GOT3 (cell line): ENCODE measurements at regions not wholly inside any gene's neighbourhood (a gene's known extent, or its start where the extent isn't known, plus 50 kb on each side); places are given as distances from the start of the nearest gene placed in this dataset.

ENCODE experiments used
- DNase-seq: peaks from one replicate; lab custom pipeline; 2025; ENCODE audit warnings: mixed read lengths; lab: John Stamatoyannopoulos, UW

DNA sequence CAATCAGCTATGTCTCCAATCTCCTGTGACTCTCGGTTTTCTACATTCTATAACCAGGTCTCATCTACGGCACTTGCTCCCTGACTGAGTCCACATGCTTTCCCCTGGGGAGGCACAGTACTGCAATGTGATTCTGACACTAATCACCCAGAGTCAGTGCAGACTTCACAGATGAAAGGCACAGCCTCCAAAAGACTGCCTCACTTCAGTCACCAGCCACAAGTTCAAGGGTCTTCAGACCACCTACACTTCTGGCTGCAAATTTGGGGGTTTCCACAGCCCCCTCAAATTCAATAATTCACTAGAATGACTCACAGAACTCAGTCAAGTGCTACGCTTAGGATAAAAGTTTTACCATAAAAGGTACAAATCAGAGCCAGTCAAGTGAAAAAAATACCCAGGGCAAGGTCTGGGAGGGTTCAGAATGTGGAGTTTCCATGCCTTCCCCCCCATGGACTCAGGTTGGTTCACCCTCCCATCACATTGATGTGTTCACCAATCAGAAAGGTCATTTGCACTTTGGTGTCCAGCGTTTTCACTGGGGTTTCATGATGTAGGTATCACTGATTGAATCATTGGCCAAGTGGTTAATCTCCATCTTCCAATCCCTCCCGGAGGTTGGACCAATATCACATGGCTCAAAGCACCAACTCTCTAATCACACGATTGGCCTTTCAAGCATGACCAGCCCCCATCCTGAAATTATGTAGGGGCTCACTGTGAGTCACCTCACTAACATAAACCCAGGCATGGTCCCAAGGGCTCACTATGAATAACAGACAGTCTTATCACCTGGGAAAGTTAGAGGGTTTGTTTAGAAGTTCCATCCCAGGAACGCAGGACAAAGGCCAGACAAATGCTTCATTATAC lies 182.9 kb upstream of the CAMK1G start:
- no peak for DNase-seq

- DNase-seq, result no peak
Observed at GRCh38 chr1:209402697-209403096, 180.8 kb upstream of the CAMK1G start.

- DNase-seq, result no peak
Observed at GRCh38 chr1:209403921-209404320, 179.6 kb upstream of the CAMK1G start.

DNA sequence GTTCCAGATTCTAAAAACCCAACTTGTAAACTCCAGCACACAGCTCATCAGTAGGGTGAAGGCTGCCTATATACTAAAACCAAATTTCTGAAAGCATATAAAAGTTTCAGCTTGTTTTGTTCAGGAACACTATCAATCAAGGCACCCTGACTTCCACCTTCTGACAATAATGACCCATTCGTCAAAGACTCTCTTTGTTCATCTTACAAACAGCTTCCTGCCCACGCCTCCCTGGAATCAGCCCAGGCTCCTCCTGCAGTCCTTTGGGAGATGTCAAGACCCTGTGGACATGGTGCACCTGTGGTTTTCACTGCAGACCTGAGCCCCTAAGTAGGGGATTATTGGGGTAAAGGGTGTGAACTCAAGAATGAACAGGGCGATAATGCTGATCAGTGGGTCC lies 178.9 kb upstream of the CAMK1G start:
- DNase-seq, result no peak

DNA sequence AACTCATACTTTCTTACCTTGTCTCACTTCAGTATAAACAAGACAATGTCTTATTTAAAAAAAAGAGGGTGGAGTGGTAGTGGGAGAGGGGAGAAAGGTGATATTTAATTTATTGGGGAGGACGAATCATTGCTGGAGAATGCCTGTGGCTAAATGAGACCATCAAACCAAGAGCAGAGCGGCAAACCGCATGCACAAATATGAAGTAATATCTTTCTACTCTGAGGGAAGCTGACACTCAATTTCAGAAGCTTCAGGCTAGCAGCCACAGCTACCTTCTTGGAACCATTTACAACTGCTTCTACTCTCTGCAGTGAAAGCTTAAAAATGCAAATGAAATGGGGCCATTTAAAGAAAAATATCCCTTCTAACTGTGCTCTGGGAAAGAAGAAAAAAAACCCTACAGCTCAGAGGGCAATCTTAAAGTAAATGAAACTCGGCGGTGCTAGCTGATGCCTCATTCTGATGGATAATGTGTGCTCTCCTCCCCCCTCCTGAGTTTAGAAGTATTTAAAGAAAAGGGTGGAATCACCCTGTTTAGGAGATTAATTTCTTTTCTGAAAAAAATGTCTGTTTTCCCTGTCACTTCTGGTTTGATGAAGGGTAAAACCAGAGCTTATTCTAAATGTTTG lies 178.2 kb upstream of the CAMK1G start:
- DNase-seq, result no peak

- DNase-seq, result no peak
Observed at GRCh38 chr1:209406168-209406567, 177.3 kb upstream of the CAMK1G start.

DNA sequence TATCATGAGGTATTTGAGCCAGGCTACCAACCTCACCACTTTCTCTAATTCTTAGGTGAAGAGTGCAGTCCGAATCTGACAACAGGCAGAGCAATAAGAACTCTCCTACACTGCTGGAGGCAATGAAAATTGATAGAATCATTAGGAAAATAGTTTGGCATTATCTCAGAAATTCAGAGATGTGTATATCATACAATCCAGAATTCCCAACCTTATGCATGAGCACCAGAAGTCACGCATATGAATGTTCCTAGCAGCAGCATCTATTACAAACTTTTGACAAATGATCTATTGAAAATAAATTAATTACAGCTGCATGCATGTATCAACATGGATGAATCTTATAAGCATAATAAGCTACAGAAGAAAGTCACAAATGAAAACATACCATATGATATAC lies 176.9 kb upstream of the CAMK1G start:
- no peak for DNase-seq

DNA sequence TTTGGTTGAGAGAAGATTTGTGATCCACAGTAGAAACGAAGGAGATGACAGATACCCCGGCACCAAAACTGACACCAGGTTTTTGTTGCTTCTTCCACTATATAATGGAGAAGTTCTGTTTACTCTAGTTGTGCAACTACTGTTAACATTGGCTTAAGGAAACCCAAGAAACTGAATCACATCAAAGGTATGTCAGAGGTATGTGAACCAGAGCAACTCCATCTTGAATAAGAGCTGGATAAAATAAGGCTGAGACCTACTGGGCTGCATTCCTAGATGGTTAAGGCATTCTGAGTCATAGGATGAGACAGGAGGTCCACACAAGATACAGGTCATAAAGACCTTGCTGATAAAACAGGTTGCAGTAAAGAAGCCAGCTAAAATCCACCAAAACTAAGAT lies 173.7 kb upstream of the CAMK1G start:
- no peak for DNase-seq

- DNase-seq, result no peak
Observed at GRCh38 chr1:209411491-209411929, 172.0 kb upstream of the CAMK1G start.

- no peak for DNase-seq
Observed at GRCh38 chr1:209412036-209412435, 171.5 kb upstream of the CAMK1G start.

DNA sequence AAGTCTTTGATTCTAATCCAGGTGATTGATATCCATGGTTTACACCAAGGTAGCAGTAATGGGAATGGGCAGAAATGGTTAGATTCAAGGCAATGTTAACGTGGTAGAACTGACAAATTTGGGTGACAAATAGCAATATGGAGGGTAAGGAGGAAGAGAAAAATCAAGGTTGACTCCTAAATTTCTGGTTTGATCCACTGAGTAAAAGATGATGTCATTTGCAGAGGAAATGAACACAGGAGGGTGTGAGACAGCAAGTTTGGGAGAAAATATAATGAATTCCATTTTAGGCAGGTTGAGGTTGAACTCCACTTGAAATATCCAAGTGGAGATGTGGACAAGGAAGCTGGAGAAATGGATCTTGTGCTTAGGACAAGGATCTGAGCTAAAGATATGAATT lies 170.9 kb upstream of the CAMK1G start:
- no peak for DNase-seq

DNA sequence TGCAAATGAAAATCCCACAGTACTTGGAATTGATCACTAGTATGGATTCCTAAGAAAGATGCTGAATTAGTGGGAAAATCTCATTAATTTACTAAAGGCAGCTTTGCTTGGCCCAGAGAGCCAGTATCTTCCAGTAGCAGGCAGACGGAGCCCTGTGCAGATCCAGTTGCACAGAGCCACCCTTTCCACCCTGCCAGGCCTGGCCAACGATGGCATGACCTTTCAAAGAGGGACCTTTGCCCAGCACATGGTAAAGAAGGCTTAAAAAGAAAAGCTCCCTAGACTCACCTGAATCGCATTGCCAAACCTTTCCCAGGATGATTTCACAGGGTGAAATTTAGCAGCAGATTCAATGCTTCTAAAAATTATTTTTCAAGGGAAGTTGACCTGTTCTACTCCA lies 170.5 kb upstream of the CAMK1G start:
- DNase-seq, result no peak

- DNase-seq, result no peak
Observed at GRCh38 chr1:209414803-209415329, 168.6 kb upstream of the CAMK1G start.

- DNase-seq, result no peak
Observed at GRCh38 chr1:209416039-209416438, 167.5 kb upstream of the CAMK1G start.

DNA sequence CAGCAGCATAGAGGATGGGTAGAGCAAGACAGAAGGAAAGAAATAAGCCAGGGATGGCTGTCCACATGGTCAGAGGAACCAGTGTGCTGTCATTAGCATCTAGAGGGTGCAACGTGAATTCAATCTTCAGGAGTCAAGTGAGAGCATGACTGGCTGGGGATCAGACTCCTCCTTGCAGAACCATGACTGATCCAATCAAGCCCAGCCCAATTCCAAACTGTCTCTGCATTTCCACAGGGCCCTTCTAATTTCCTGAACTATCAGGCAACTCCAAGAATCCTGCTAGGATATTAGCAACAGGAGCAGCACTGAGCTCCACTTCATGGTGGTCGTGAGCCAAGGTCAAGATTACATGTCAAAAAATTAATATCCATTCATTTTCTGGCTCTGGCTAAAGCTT lies 166.8 kb upstream of the CAMK1G start:
- DNase-seq, result no peak

GRCh38 chr1:209417761-209418160 lies 165.8 kb upstream of the CAMK1G start:
- no peak for DNase-seq

- DNase-seq, result no peak
Observed at GRCh38 chr1:209420276-209420675, 163.2 kb upstream of the CAMK1G start.

DNA sequence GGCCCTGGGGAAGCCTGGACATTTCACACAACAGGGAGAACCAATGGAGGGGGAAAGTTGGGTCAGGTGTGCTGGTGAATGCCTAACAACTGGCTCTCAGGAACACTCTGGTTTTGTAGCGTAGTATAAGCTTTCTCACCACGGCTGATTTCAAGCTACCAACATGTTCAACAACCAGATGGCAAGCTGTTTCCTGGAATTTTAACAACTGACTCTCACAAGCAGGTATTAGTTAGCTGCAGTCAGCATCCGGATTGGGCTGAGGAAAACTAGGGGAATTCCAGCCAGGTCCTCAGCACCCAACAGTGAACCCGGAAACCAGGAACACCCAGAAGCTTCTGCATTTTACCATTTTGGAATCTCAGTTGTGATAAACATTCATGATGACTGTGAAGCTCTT lies 162.3 kb upstream of the CAMK1G start:
- no peak for DNase-seq

- no peak for DNase-seq
Observed at GRCh38 chr1:209421978-209422680, 161.4 kb upstream of the CAMK1G start.

DNA sequence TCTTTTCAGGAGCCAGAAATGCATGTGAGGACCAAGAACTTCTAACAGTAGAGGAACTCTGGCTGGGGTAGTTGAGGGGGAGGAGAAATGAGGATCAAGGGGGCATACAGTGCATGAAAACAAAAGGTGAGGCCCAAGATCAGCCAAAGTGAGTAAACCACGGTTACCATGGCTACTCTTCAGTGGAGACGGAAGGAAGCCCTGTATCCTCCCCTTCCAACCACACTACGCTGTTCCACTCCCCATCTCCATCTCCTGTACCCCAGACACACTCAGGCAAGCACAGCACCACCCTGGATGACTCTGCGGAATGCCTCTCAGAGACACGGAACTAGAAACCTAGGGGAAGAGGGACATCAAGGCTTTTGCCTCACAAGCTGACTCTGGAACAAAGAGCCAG lies 157.6 kb upstream of the CAMK1G start:
- no peak for DNase-seq

DNA sequence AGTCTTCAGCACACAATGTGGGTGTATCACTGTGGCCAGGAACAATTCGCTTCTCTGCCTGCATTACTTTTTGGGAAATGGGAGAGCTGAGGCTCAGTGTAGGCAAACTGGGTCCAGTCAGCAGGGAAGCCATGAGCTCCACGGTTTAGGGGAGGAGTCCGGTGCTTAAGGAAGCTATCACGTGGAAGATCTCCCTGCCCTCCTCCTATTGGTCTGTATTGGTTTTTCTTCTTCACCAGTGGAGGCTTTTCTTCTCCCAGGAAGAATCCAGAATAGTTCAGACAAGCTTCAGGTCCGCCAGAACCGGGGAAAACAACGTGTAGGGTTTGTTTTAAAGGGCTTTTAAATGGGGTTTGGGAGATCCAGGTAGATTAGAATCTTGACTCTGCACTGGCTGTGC lies 156.2 kb upstream of the CAMK1G start:
- DNase-seq, result no peak

DNA sequence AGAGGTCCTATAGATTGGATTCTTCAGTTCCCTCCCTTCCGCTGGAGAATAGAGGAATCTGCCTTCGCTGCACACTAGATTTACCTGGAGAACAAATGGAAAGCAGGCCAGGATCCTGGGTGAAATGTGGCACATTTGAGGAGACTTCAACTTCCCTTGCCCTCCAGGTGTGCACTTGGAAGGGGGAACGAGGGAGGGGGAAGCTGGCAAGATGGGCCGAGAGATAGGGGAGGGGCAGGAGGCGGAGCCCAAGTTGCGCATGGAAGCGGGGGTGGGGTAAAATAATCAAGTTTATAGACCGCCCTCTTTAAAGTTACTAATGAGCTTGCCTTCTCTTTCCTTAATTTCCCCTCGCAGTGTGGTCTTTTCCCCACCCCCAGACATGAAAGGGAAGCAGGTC lies 155.7 kb upstream of the CAMK1G start:
- no peak for DNase-seq
